GM12864 (cell line): ENCODE measurements at regions not wholly inside any gene's neighbourhood (a gene's known extent, or its start where the extent isn't known, plus 50 kb on each side); places are given as distances from the start of the nearest gene placed in this dataset.

Experiments used
- DNase-seq: peaks from one replicate; pipeline ENCODE4 v3.0.0-alpha.2; 2011; ENCODE audit warnings: low read depth
- H3K4me3 ChIP-seq: 2 replicates; pipeline ENCODE4 v1.5.1; 2011; ENCODE audit warnings: mild to moderate bottlenecking, low read depth, low read length, control low read depth
- TF ChIP-seq, protein P1 (sequence below): IDR thresholded peaks from 2 replicates; pipeline ENCODE4 v1.5.1; 2011; ENCODE audit warnings: low read depth, mild to moderate bottlenecking, moderate library complexity, low read length, control low read depth, inconsistent platforms; ENCODE audit errors: missing control alignments

GRCh38 chr4:30632751-30633150 lies 87.4 kb upstream of the PCDH7 start:
- no peak for DNase-seq
- no peak overlapping the region for H3K4me3 ChIP-seq
- TF ChIP-seq, protein P1, sequence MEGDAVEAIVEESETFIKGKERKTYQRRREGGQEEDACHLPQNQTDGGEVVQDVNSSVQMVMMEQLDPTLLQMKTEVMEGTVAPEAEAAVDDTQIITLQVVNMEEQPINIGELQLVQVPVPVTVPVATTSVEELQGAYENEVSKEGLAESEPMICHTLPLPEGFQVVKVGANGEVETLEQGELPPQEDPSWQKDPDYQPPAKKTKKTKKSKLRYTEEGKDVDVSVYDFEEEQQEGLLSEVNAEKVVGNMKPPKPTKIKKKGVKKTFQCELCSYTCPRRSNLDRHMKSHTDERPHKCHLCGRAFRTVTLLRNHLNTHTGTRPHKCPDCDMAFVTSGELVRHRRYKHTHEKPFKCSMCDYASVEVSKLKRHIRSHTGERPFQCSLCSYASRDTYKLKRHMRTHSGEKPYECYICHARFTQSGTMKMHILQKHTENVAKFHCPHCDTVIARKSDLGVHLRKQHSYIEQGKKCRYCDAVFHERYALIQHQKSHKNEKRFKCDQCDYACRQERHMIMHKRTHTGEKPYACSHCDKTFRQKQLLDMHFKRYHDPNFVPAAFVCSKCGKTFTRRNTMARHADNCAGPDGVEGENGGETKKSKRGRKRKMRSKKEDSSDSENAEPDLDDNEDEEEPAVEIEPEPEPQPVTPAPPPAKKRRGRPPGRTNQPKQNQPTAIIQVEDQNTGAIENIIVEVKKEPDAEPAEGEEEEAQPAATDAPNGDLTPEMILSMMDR = no peak

GRCh38 chr4:30641345-30641744 lies 78.8 kb upstream of the PCDH7 start:
- TF ChIP-seq, protein P1 = no peak
- no peak for DNase-seq
- no peak overlapping the region for H3K4me3 ChIP-seq

GRCh38 chr4:30642567-30642966 lies 77.6 kb upstream of the PCDH7 start:
- no peak for DNase-seq
- TF ChIP-seq, protein P1 = no peak
- no peak overlapping the region for H3K4me3 ChIP-seq

GRCh38 chr4:30653291-30653690 lies 66.9 kb upstream of the PCDH7 start:
- TF ChIP-seq, protein P1 = no peak

GRCh38 chr4:30656828-30657227 lies 63.3 kb upstream of the PCDH7 start:
- DNase-seq = no peak
- TF ChIP-seq, protein P1 = no peak
- no peak overlapping the region for H3K4me3 ChIP-seq

More at GRCh38 chr4:30653291-30653690, 66.9 kb upstream of the PCDH7 start:
- H3K4me3 ChIP-seq = no peak overlapping the region
- DNase-seq = no peak

DNA sequence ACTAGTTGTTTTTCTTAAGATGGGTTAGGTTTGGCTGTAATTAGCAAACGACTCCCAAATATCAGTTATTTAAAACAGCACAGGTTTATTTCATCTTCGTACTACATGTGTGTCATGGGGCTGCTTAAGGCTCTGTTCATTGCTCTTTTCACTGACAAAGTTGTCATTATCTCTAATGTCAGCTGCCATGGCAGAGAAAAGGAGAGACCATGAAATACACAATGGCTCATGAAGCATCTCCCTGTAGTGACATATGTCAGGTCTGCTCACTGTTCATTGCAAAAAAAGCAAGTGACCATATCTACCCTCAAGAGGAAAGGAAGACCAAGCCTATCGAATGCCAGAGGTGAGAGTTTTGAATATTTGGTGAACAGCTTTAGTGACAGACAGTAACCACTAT lies 52.2 kb upstream of the PCDH7 start:
- TF ChIP-seq, protein P1 = no peak
- no peak overlapping the region for H3K4me3 ChIP-seq
- no peak for DNase-seq

- TF ChIP-seq, protein P1 = no peak
- H3K4me3 ChIP-seq = no peak overlapping the region
- no peak for DNase-seq
Measured at GRCh38 chr4:30670206-30670605, 50.0 kb upstream of the PCDH7 start.
